Neural cell (in vitro differentiated cells): ENCODE measurements at regions not wholly inside any gene's neighbourhood (a gene's known extent, or its start where the extent isn't known, plus 50 kb on each side); places are given as distances from the start of the nearest gene placed in this dataset.

ENCODE experiments used
- H2AFZ ChIP-seq: fragments of 200-600, 300-800 bp; sonication (generic), shearing (Covaris generic); 2 replicates; pipeline ENCODE4 v1.6.0; 2014; ENCODE audit warnings: low read depth, mild to moderate bottlenecking, antibody characterized with exemption, low read length, moderate library complexity
- H3F3A ChIP-seq: fragments of 200-600 bp; shearing (Covaris generic); 2 replicates; pipeline ENCODE4 v1.6.1; 2016; ENCODE audit warnings: mild to moderate bottlenecking, moderate library complexity, mixed read lengths, antibody characterized with exemption, low read length; ENCODE audit not compliant: insufficient read depth, poor library complexity, severe bottlenecking
- H3K27ac ChIP-seq: fragments of 200-600, 300-800 bp; sonication (generic), shearing (Covaris generic); 2 replicates; pipeline ENCODE4 v1.5.1; 2014; ENCODE audit warnings: mild to moderate bottlenecking, low read length, moderate library complexity
- H3K27me3 ChIP-seq: fragments of 300-800, 200-600 bp; sonication (generic), shearing (Covaris generic); 2 replicates; pipeline ENCODE4 v1.6.0; 2014; ENCODE audit warnings: mild to moderate bottlenecking, low read depth, low read length, moderate library complexity; ENCODE audit not compliant: insufficient read depth
- H3K36me3 ChIP-seq: fragments of 300-800, 200-600 bp; sonication (generic), shearing (Covaris generic); 2 replicates; pipeline ENCODE4 v1.5.1; 2014; ENCODE audit warnings: mild to moderate bottlenecking, antibody characterized with exemption, low read length, moderate library complexity; ENCODE audit not compliant: insufficient read depth
- H3K4me2 ChIP-seq: fragments of 300-800, 200-600 bp; sonication (generic), shearing (Covaris generic); 2 replicates; pipeline ENCODE4 v1.6.0; 2014; ENCODE audit warnings: mild to moderate bottlenecking, low read length
- H3K4me3 ChIP-seq: fragments of 300-800, 200-600 bp; sonication (generic), shearing (Covaris generic); 2 replicates; pipeline ENCODE4 v1.5.1; 2014; ENCODE audit warnings: mild to moderate bottlenecking, low read length, moderate library complexity
- H3K79me2 ChIP-seq: fragments of 200-600 bp; shearing (Covaris generic); replicated peaks from 2 replicates; pipeline ENCODE4 v1.6.0; 2014; ENCODE audit warnings: mild to moderate bottlenecking, low read length, moderate library complexity; ENCODE audit not compliant: insufficient read depth
- H3K9ac ChIP-seq: fragments of 300-800, 200-600 bp; sonication (generic), shearing (Covaris generic); 2 replicates; pipeline ENCODE4 v1.6.1; 2016; ENCODE audit warnings: mild to moderate bottlenecking, low read length, mixed read lengths
- H3K9me2 ChIP-seq: fragments of 200-600 bp; shearing (Covaris generic); 2 replicates; pipeline ENCODE4 v1.6.1; 2016; ENCODE audit warnings: mild to moderate bottlenecking, low read length, mixed read lengths; ENCODE audit not compliant: insufficient read depth
- H3K9me3 ChIP-seq: fragments of 200-600, 300-800 bp; sonication (generic), shearing (Covaris generic); 2 replicates; pipeline ENCODE4 v1.6.1; 2016; ENCODE audit warnings: mild to moderate bottlenecking, mixed run types, low read length, moderate library complexity, mixed read lengths
- H4K20me1 ChIP-seq: fragments of 200-600 bp; shearing (Covaris generic); 2 replicates; pipeline ENCODE4 v1.6.1; 2016; ENCODE audit warnings: mild to moderate bottlenecking, mixed run types; ENCODE audit not compliant: insufficient read depth
- CTCF ChIP-seq: fragments of 450-650 bp; IDR thresholded peaks from 2 replicates; pipeline ENCODE4 v1.5.1; 2014; ENCODE audit warnings: antibody characterized with exemption, mild to moderate bottlenecking, moderate library complexity; ENCODE audit not compliant: poor library complexity, severe bottlenecking
- EP300 ChIP-seq: fragments of 450-650 bp; conservative IDR thresholded peaks from 2 replicates; pipeline ENCODE4 v1.6.1; 2014; ENCODE audit warnings: antibody characterized with exemption, mild to moderate bottlenecking, moderate library complexity; ENCODE audit not compliant: poor library complexity, severe bottlenecking
- EZH2 ChIP-seq: fragments of 200-600, 300-800 bp; shearing (Covaris generic), sonication (generic); IDR thresholded peaks from 2 replicates; pipeline ENCODE4 v1.6.1; 2014; ENCODE audit warnings: antibody characterized with exemption, low read length, borderline replicate concordance, mild to moderate bottlenecking; ENCODE audit not compliant: insufficient read depth, poor library complexity, severe bottlenecking
- MXI1 ChIP-seq: fragments of 450-650 bp; conservative IDR thresholded peaks from 2 replicates; pipeline ENCODE4 v1.6.1; 2014; ENCODE audit warnings: antibody characterized with exemption, mild to moderate bottlenecking; ENCODE audit not compliant: poor library complexity, severe bottlenecking
- POLR2AphosphoS5 ChIP-seq: IDR thresholded peaks from 2 replicates; pipeline ENCODE4 v1.6.1; 2012
- RAD21 ChIP-seq: fragments of 450-650 bp; conservative IDR thresholded peaks from 2 replicates; pipeline ENCODE4 v1.6.1; 2014; ENCODE audit warnings: antibody characterized with exemption, mild to moderate bottlenecking, moderate library complexity
- REST ChIP-seq: IDR thresholded peaks from 2 replicates; pipeline ENCODE4 v1.6.1; 2012; ENCODE audit warnings: borderline replicate concordance
- SMC3 ChIP-seq: fragments of 450-650 bp; conservative IDR thresholded peaks from 2 replicates; pipeline ENCODE4 v1.6.1; 2014; ENCODE audit warnings: antibody characterized with exemption, mild to moderate bottlenecking, moderate library complexity; ENCODE audit not compliant: poor library complexity
- TAF1 ChIP-seq: IDR thresholded peaks from 2 replicates; pipeline ENCODE4 v1.6.1; 2012; ENCODE audit warnings: low read depth

- TF ChIP-seq CTCF (no peak), EZH2 (no peak), POLR2AphosphoS5 (no peak), EP300 (no peak), RAD21 (no peak), SMC3 (no peak), MXI1 (no peak), TAF1 (no peak), REST (no peak)
- Histone ChIP-seq H2AFZ (no peak overlapping the region), H3K27ac (no peak overlapping the region)
These were observed 483.0 kb upstream of the CCDC196 start for GRCh38 chr14:66003082-66003730.

GRCh38 chr14:66005900-66006434, 480.2 kb upstream of the CCDC196 start:
- Histone ChIP-seq H3K27ac (no peak overlapping the region), H3K4me3 (no peak overlapping the region), H3F3A (no peaks in the 10 kb centered on the region), H3K9me2 (no peaks in the 10 kb centered on the region), H3K27me3 (no peaks in the 10 kb centered on the region), H3K9ac (no peak overlapping the region), H2AFZ (no peak overlapping the region), H3K9me3 (peaks cover 9% of the 10 kb centered on the region), H3K36me3 (no peaks in the 10 kb centered on the region), H3K4me2 (no peak overlapping the region), H4K20me1 (no peaks in the 10 kb centered on the region), H3K79me2 (no peaks in the 10 kb centered on the region)
- TF ChIP-seq SMC3 (no peak), REST (no peak), TAF1 (no peak), CTCF (no peak), POLR2AphosphoS5 (no peak), RAD21 (no peak), MXI1 (no peak), EZH2 (no peak), EP300 (no peak)

More at GRCh38 chr14:66003082-66003730, 483.0 kb upstream of the CCDC196 start:
- Histone ChIP-seq H3K9ac (no peak overlapping the region), H3K4me3 (no peak overlapping the region), H3K27me3 (no peaks in the 10 kb centered on the region), H3K4me2 (no peak overlapping the region), H3K9me2 (no peaks in the 10 kb centered on the region), H3K36me3 (no peaks in the 10 kb centered on the region), H3F3A (no peaks in the 10 kb centered on the region), H3K9me3 (peaks cover 14% of the 10 kb centered on the region), H3K79me2 (no peaks in the 10 kb centered on the region), H4K20me1 (no peaks in the 10 kb centered on the region)
